SHP77 (cell line): ENCODE measurements at regions not wholly inside any gene's neighbourhood (a gene's known extent, or its start where the extent isn't known, plus 50 kb on each side); places are given as distances from the start of the nearest gene placed in this dataset.

ENCODE experiments used
- DNase-seq, 2 experiments: peaks; one replicate each; lab custom pipeline; 2025; lab: John Stamatoyannopoulos, UW

- DNase-seq = no peak
Observed at GRCh38 chr4:123747016-123747415, 350.4 kb downstream of the SPRY1 start.

GRCh38 chr4:123748806-123749205 is 352.2 kb downstream of the SPRY1 start:
- DNase-seq = no peak

GRCh38 chr4:123749383-123749782 is 352.8 kb downstream of the SPRY1 start:
- no peak for DNase-seq

GRCh38 chr4:123750044-123750443 is 353.4 kb downstream of the SPRY1 start:
- DNase-seq = no peak

- no peak for DNase-seq
Observed at GRCh38 chr4:123755655-123756054, 359.1 kb downstream of the SPRY1 start.

GRCh38 chr4:123767806-123768205 is 371.2 kb downstream of the SPRY1 start:
- no peak for DNase-seq

GRCh38 chr4:123770884-123771283 is 374.3 kb downstream of the SPRY1 start:
- DNase-seq = no peak

- DNase-seq = no peak
Observed at GRCh38 chr4:123776267-123776666, 379.7 kb downstream of the SPRY1 start.

GRCh38 chr4:123777373-123777772 is 380.8 kb downstream of the SPRY1 start:
- DNase-seq = no peak

GRCh38 chr4:123783151-123783790 is 386.7 kb downstream of the SPRY1 start:
- DNase-seq = no peak

- DNase-seq = no peak
Observed at GRCh38 chr4:123783921-123784320, 387.3 kb downstream of the SPRY1 start.

- no peak for DNase-seq
Observed at GRCh38 chr4:123784626-123785025, 388.0 kb downstream of the SPRY1 start.

GRCh38 chr4:123785538-123785937 is 388.9 kb downstream of the SPRY1 start:
- no peak for DNase-seq

- DNase-seq = no peak
Observed at GRCh38 chr4:123786163-123786915, 389.7 kb downstream of the SPRY1 start.

GRCh38 chr4:123786920-123787319 is 390.3 kb downstream of the SPRY1 start:
- DNase-seq = no peak

- DNase-seq = no peak
Observed at GRCh38 chr4:123787512-123788080, 391.0 kb downstream of the SPRY1 start.

- no peak for DNase-seq
Observed at GRCh38 chr4:123788577-123788976, 392.0 kb downstream of the SPRY1 start.

GRCh38 chr4:123790681-123791080 is 394.1 kb downstream of the SPRY1 start:
- no peak for DNase-seq

GRCh38 chr4:123802082-123802645 is 405.6 kb downstream of the SPRY1 start:
- no peak for DNase-seq

GRCh38 chr4:123802933-123803332 is 406.3 kb downstream of the SPRY1 start:
- DNase-seq = no peak

GRCh38 chr4:123804196-123804721 is 407.7 kb downstream of the SPRY1 start:
- no peak for DNase-seq

- DNase-seq = no peak
Observed at GRCh38 chr4:123806056-123806455, 409.5 kb downstream of the SPRY1 start.

- no peak for DNase-seq
Observed at GRCh38 chr4:123807187-123807586, 410.6 kb downstream of the SPRY1 start.
